Motor neuron (in vitro differentiated cells): ENCODE measurements at regions not wholly inside any gene's neighbourhood (a gene's known extent, or its start where the extent isn't known, plus 50 kb on each side); places are given as distances from the start of the nearest gene placed in this dataset.
"Not testable (repeated sequence)": the region's sequence is repeated elsewhere in the genome, so short reads cannot be mapped to it uniquely, and the experiment has no call there.

ENCODE experiments used
- ATAC-seq, 8 experiments: fragments of 200-7000 bp; cut with Tn5 transposase; replicated peaks in 6 of 8; 2 replicates each; pipeline ENCODE4 v1.8.0; 2021; ENCODE audit warnings: mild to moderate bottlenecking in 8 of 8, moderate library complexity in 8 of 8
- H3K27ac ChIP-seq, 2 donors: fragments of 250-450 bp; sonication (Bioruptor Pico); 2 replicates each; pipeline ENCODE4 v1.9.0; 2021; ENCODE audit warnings: antibody characterized with exemption in 2 of 2, mild to moderate bottlenecking in 2 of 2, moderate library complexity in 1 of 2
- H3K4me1 ChIP-seq, 2 donors: fragments of 250-450 bp; sonication (Bioruptor Pico); replicated peaks in 1 of 2; 2 replicates each; pipeline ENCODE4 v1.6.1; 2021; ENCODE audit warnings: antibody characterized with exemption in 2 of 2, mild to moderate bottlenecking in 2 of 2, moderate library complexity in 1 of 2
- H3K4me3 ChIP-seq, 5 donors: fragments of 250-450 bp; sonication (Bioruptor Pico); 2 replicates each; pipeline ENCODE4 v1.9.0; 2021; ENCODE audit warnings: antibody characterized with exemption in 5 of 5, mild to moderate bottlenecking in 5 of 5, moderate library complexity in 4 of 5
- WGBS, 10 experiments: fragments of 450-650 bp; shearing (Covaris generic); methylation state at CpG; one replicate each; pipeline ENCODE4 v1.0.0; 2022; 5-methylcytosine and 5-hydroxymethylcytosine counted together
- in situ Hi-C, 9 experiments: fragments of 400-800 bp; cut with MboI; loops; one replicate each; pipeline ENCODE4 v1.15.0; 2021; ENCODE audit warnings: low sequenced_read_pairs in 9 of 9, low pct_unique_long_range_greater_than_20kb in 2 of 9; ENCODE audit not compliant: unreplicated experiment in 9 of 9

DNA sequence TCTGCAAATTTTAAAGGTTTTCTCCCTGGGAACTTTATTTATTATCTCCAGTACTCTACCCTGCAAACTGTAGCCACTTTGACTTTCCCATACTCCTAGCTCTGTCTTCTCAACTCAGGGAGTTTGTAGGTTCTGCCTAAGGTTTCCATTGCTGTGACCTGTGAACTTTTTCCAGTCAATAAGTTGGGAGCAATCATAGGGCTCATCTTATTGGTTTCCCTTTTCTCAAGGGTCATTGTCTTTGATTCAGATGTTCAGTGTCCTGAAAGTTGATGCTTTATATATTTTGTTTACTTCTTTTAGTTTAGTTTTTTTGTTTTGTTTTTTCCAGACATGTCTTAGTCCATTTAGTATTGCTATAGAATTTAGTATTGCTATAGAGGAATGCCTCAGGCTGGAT, 85.3 kb upstream of the NUDT6 start:
- in situ Hi-C loops = no loop called here
- ATAC-seq = no peak
- H3K4me3 ChIP-seq = no peak overlapping the region
- no peaks in the 10 kb centered on the region for H3K4me1 ChIP-seq
- H3K27ac ChIP-seq = no peak overlapping the region

DNA sequence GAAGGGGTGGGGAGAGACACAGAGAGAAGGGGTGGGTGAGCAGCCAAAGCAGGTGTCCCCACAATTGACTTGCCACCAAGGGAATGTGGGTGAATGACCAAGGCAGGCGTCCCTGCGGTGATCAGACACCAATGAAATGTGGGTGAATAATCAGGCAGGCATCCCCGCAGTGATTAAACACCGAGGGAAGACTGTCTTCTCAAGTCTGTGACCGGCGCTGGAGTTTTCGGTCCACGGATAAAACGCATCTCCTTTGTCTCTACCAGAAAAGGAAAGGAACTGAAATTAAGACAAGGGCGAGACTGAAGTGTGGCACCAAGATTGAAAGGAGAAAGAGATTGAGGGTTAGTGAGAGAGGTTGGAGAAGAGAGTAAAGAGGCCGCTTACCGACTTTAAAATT, 90.0 kb upstream of the NUDT6 start:
- H3K4me3 ChIP-seq, in situ Hi-C loops, H3K27ac ChIP-seq, H3K4me1 ChIP-seq, ATAC-seq: not testable (repeated sequence)
- whole genome bisulfite sequencing, 10 experiments = 71 to 100% (median 100%) methylated on average over 1 to 10 of the region's 12 CpGs; no CpG with 5 or more reads in 1 of the 10 experiments

GRCh38 chr4:123014038-123014437, 91.6 kb upstream of the NUDT6 start:
- WGBS, 10 experiments = 18 to 100% (median 90%) methylated on average over 1 of the region's 1 CpG; no CpG with 5 or more reads in 1 of the 10 experiments
- Histone ChIP-seq H3K4me3 (no peak overlapping the region), H3K4me1 (no peaks in the 10 kb centered on the region), H3K27ac (no peak overlapping the region)
- no peak for ATAC-seq
- in situ Hi-C loops = no loop called here

- no peak overlapping the region for H3K4me3 ChIP-seq
- H3K27ac ChIP-seq = no peak overlapping the region
- ATAC-seq = no peak
- in situ Hi-C loops = no loop called here
- no peaks in the 10 kb centered on the region for H3K4me1 ChIP-seq
- WGBS, 10 experiments = 89 to 100% (median 94%) methylated on average over 1 to 3 of the region's 8 CpGs; no CpG with 5 or more reads in 5 of the 10 experiments
Observed at GRCh38 chr4:123017078-123017477, 94.7 kb upstream of the NUDT6 start.

DNA sequence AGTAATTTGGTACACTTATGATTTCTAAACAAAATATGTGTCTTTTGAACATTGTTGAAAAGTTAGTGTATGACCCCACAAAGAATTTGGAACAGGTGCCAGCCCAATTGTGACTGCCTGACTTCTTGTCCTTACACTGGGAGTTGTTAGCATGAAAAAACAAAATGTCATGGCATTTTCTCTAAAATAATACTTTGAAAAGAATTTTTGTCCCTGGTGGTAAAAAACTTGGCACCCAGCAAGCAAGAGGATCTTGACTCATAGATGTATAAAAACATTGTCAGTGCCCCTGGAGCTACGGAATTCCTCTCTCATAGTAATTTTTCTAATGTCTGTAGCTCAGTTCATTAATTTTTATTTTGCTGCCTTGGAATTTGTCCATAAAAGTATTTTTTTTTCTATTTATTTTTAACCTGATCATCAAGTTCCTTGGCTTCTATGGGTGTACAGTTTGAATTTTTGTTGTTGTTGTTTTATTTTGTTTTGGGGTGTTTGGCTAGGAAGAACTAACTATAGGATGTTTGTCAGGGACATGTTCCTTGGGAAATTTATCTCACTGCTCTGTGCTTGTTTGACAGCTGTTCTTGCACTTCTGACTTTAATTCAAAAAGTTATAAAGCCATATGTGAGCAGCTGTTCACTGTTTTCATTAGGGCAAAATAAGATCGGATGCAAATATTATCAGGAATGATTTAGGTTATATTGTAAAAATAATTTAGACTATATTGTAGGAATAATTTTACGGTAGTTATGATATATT, 95.4 kb upstream of the NUDT6 start:
- WGBS, 10 experiments = 38 to 100% (median 90%) methylated on average over 2 to 3 of the region's 3 CpGs
- ATAC-seq = no peak

GRCh38 chr4:123018396-123018775, 96.0 kb upstream of the NUDT6 start:
- H3K27ac ChIP-seq = no peak overlapping the region
- no peaks in the 10 kb centered on the region for H3K4me1 ChIP-seq
- in situ Hi-C loops = no loop called here
- H3K4me3 ChIP-seq = no peak overlapping the region
- 0 to 100% (median 67%) methylated on average over 1 to 3 of the region's 3 CpGs; no CpG with 5 or more reads in 3 of the 10 experiments for WGBS, 10 experiments
- no peak for ATAC-seq

More for the DNA sequence above, 95.4 kb upstream of the NUDT6 start:
- Histone ChIP-seq H3K4me3 (no peak overlapping the region), H3K27ac (no peak overlapping the region), H3K4me1 (no peaks in the 10 kb centered on the region)
- in situ Hi-C loops = no loop called here

GRCh38 chr4:123020285-123020684, 97.9 kb upstream of the NUDT6 start:
- no peak overlapping the region for H3K4me3 ChIP-seq
- WGBS, 10 experiments = 87 to 100% (median 97%) methylated on average over 1 to 11 of the region's 11 CpGs; no CpG with 5 or more reads in 1 of the 10 experiments
- in situ Hi-C loops = no loop called here
- H3K27ac ChIP-seq = no peak overlapping the region
- no peak for ATAC-seq
- no peaks in the 10 kb centered on the region for H3K4me1 ChIP-seq

GRCh38 chr4:123023647-123024046, 101.2 kb upstream of the NUDT6 start:
- Histone ChIP-seq H3K4me3 (no peak overlapping the region), H3K4me1 (no peaks in the 10 kb centered on the region), H3K27ac (no peak overlapping the region)
- WGBS, 10 experiments = 90 to 100% (median 97%) methylated on average over 1 to 12 of the region's 15 CpGs
- ATAC-seq = no peak
- in situ Hi-C loops = no loop called here

DNA sequence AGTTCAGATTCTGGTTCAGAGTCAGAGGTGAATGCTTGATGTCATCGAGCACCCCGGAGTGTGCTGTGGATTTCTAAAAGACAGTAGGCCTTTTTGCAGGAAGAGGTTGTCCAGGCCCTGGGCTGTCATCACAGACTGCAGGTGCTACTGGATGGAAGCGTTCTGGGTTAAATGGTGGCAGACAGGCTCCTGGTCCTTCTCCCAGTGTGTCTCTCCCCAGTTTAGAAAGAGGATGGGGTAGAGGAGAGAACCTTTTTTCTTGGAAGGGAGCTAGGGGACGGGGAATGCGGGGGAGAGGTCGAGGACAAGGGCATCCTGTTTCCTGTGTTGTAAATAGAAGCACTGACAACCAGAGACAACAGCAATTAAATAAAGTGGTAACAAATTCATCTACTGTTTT, 102.3 kb upstream of the NUDT6 start:
- Histone ChIP-seq H3K27ac (no peak overlapping the region), H3K4me3 (no peak overlapping the region), H3K4me1 (no peaks in the 10 kb centered on the region)
- in situ Hi-C loops = no loop called here
- ATAC-seq = no peak
- WGBS, 10 experiments = 0 to 80% (median 63%) methylated on average over 1 to 5 of the region's 6 CpGs; no CpG with 5 or more reads in 4 of the 10 experiments

DNA sequence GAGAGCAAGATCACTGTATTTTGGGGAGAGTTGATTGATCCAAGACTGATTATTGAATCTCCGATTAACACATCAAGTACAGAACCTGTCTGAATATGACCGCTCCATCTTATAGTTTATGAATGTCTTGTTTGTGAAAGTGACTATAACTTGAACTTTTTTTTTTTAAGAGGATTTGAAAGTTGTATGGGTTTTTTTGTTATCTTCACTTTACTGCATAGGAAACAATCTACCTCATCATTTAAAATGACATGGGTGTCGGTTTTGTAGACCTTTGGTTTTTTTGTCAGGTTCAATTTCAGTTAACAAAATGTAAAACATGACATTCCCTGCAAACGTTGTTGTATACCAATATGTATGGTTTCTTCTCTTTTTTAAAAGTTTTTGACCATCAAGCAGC, 103.0 kb upstream of the NUDT6 start:
- in situ Hi-C loops = no loop called here
- Histone ChIP-seq H3K27ac (no peak overlapping the region), H3K4me3 (no peak overlapping the region), H3K4me1 (no peaks in the 10 kb centered on the region)
- WGBS, 10 experiments = 83 to 100% (median 94%) methylated on average over 1 to 4 of the region's 4 CpGs
- ATAC-seq = no peak

DNA sequence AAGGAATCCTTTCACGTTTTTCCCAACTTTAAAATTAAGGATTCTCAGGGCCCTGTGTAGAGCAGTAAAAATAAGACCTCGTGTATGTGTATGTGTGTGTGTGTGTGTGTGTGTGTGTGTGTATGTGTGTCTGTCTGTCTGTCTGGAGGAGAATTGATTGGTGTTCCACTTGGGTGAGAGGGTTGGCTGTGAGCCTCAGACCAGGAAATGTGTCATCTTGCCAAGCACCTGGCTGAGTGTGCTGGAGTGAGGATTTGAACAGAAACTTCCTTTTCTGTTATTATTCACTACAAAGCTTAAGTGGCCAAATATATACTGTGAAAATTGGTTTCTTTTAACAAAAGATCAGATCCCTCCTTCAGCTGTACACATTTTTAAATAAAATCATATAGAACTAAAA, 103.6 kb upstream of the NUDT6 start:
- 8 to 100% (median 69%) methylated on average over 1 to 2 of the region's 2 CpGs for WGBS, 10 experiments
- H3K27ac ChIP-seq, H3K4me3 ChIP-seq, H3K4me1 ChIP-seq, in situ Hi-C loops, ATAC-seq: not testable (repeated sequence)

DNA sequence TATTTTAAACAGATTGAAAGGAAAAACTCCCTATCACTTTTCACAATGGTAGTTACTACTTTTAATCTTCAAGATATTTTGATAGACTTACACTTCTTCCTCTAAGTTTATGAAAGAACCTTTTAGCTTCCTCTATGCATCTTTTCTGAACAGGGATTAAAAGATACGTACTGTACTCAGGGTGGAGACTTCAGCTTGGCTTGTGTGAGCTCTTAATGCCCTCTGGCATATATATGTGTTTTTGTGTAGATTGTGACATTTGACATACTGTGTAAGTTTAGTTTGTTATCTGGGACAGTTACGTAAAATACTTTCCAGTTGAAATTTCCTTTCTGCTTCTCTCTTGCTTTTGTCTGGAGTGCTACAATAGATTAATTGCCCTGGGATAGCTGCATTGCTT, 109.3 kb upstream of the NUDT6 start:
- peak in 1 of 8 experiments; percentile 34 for ATAC-seq
- 40 to 100% (median 83%) methylated on average over 1 to 2 of the region's 2 CpGs; no CpG with 5 or more reads in 1 of the 10 experiments for WGBS, 10 experiments

GRCh38 chr4:123034023-123034422, 111.6 kb upstream of the NUDT6 start:
- WGBS, 10 experiments = 57 to 100% (median 96%) methylated on average over 1 to 2 of the region's 2 CpGs
- H3K4me3 ChIP-seq = no peak overlapping the region
- no peak overlapping the region for H3K27ac ChIP-seq
- H3K4me1 ChIP-seq = no peaks in the 10 kb centered on the region
- ATAC-seq = no peak
- in situ Hi-C loops = no loop called here

More for the DNA sequence above, 109.3 kb upstream of the NUDT6 start:
- Histone ChIP-seq H3K4me1 (no peaks in the 10 kb centered on the region), H3K27ac (no peak overlapping the region), H3K4me3 (no peak overlapping the region)
- in situ Hi-C loops = no loop called here

GRCh38 chr4:123035239-123035638, 112.8 kb upstream of the NUDT6 start:
- ATAC-seq = no peak
- Histone ChIP-seq H3K4me3 (no peak overlapping the region), H3K27ac (no peak overlapping the region), H3K4me1 (no peaks in the 10 kb centered on the region)
- WGBS, 10 experiments = 83 to 100% (median 100%) methylated on average over 1 of the region's 1 CpG; no CpG with 5 or more reads in 2 of the 10 experiments
- in situ Hi-C loops = no loop called here
